ENCODE measurements at regions not wholly inside any gene's neighbourhood (a gene's known extent, or its start where the extent isn't known, plus 50 kb on each side); places are given as distances from the start of the nearest gene placed in this dataset.

DNA sequence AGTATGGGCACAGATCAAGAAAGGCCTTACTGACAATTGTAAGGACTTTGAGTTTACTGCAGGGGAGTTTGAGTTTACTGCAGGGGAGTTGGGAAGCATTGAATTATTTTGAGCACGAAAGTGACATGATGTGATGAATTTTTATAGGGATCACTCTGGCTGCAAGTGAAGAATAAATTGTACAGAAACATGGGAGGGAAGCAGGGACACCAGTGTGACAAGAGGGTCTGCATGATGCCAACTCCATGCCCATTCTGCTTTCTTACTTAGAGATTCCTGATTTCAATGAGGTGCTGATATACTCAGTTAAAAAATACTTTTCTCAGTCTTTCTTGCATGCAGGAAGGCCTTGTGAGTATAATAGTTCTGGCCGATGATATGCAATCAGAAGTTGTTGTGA lies 234.4 kb downstream of the CENPF start (continued):
- TF ChIP-seq, protein P1, sequence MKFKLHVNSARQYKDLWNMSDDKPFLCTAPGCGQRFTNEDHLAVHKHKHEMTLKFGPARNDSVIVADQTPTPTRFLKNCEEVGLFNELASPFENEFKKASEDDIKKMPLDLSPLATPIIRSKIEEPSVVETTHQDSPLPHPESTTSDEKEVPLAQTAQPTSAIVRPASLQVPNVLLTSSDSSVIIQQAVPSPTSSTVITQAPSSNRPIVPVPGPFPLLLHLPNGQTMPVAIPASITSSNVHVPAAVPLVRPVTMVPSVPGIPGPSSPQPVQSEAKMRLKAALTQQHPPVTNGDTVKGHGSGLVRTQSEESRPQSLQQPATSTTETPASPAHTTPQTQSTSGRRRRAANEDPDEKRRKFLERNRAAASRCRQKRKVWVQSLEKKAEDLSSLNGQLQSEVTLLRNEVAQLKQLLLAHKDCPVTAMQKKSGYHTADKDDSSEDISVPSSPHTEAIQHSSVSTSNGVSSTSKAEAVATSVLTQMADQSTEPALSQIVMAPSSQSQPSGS (CRISPR knock-in tag; IDR thresholded peaks at IDR 0.05; ENCODE audit: borderline replicate concordance, low read depth) = no peak
- no peak for TF ChIP-seq EMX1 (CRISPR knock-in tag; IDR thresholded peaks at IDR 0.05)
- no peak for TF ChIP-seq ZNF423 (CRISPR knock-in tag; IDR thresholded peaks at IDR 0.05)
- TF ChIP-seq TEAD4 (CRISPR knock-in tag; IDR thresholded peaks at IDR 0.05) = no peak
- no peak for TF ChIP-seq ZNF396 (CRISPR knock-in tag; IDR thresholded peaks at IDR 0.05; ENCODE audit: borderline replicate concordance)
- TF ChIP-seq, protein P2, sequence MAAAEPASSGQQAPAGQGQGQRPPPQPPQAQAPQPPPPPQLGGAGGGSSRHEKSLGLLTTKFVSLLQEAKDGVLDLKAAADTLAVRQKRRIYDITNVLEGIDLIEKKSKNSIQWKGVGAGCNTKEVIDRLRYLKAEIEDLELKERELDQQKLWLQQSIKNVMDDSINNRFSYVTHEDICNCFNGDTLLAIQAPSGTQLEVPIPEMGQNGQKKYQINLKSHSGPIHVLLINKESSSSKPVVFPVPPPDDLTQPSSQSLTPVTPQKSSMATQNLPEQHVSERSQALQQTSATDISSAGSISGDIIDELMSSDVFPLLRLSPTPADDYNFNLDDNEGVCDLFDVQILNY (CRISPR knock-in tag; IDR thresholded peaks at IDR 0.05) = no peak
- TF ChIP-seq, protein P3, sequence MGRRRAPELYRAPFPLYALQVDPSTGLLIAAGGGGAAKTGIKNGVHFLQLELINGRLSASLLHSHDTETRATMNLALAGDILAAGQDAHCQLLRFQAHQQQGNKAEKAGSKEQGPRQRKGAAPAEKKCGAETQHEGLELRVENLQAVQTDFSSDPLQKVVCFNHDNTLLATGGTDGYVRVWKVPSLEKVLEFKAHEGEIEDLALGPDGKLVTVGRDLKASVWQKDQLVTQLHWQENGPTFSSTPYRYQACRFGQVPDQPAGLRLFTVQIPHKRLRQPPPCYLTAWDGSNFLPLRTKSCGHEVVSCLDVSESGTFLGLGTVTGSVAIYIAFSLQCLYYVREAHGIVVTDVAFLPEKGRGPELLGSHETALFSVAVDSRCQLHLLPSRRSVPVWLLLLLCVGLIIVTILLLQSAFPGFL (CRISPR knock-in tag; IDR thresholded peaks at IDR 0.05; ENCODE audit: borderline replicate concordance) = no peak
- no peak for TF ChIP-seq ZNF232 (CRISPR knock-in tag; IDR thresholded peaks at IDR 0.05)
- TF ChIP-seq, protein P4, sequence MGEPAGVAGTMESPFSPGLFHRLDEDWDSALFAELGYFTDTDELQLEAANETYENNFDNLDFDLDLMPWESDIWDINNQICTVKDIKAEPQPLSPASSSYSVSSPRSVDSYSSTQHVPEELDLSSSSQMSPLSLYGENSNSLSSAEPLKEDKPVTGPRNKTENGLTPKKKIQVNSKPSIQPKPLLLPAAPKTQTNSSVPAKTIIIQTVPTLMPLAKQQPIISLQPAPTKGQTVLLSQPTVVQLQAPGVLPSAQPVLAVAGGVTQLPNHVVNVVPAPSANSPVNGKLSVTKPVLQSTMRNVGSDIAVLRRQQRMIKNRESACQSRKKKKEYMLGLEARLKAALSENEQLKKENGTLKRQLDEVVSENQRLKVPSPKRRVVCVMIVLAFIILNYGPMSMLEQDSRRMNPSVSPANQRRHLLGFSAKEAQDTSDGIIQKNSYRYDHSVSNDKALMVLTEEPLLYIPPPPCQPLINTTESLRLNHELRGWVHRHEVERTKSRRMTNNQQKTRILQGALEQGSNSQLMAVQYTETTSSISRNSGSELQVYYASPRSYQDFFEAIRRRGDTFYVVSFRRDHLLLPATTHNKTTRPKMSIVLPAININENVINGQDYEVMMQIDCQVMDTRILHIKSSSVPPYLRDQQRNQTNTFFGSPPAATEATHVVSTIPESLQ (CRISPR knock-in tag; IDR thresholded peaks at IDR 0.05) = no peak

DNA sequence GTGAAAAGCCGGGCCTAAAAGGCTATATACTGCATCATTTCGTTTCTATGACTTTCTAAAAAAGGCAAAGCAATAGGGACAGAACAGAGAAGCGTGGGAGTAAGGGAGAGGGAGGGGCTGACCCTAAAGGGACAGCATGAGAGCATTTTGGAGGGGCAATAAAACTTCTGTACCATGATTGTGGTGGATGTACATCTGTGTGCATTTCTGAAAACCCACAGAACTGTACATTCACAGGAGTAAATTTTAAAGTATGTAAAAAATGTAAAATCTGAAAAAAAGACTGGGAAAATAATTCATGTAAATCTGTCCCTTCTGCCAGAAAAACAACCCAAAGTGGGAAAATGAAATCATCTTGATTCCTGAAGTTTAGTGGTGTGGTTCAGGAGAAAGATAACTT lies 235.4 kb downstream of the CENPF start:
- Mint-ChIP-seq H3K9me3 (no peaks in the 10 kb centered on the region), H3K27ac (no peak overlapping the region), H3K36me3 (no peaks in the 10 kb centered on the region), H3K4me3 (no peak overlapping the region), H3K27me3 (ENCODE audit: low read depth) (no peaks in the 10 kb centered on the region), H3K4me1 (no peaks in the 10 kb centered on the region)
- POLR2A ChIA-PET = no interaction called here
- CTCF ChIA-PET = no interaction called here
- ATAC-seq = no peak
- TF ChIP-seq, protein P5, sequence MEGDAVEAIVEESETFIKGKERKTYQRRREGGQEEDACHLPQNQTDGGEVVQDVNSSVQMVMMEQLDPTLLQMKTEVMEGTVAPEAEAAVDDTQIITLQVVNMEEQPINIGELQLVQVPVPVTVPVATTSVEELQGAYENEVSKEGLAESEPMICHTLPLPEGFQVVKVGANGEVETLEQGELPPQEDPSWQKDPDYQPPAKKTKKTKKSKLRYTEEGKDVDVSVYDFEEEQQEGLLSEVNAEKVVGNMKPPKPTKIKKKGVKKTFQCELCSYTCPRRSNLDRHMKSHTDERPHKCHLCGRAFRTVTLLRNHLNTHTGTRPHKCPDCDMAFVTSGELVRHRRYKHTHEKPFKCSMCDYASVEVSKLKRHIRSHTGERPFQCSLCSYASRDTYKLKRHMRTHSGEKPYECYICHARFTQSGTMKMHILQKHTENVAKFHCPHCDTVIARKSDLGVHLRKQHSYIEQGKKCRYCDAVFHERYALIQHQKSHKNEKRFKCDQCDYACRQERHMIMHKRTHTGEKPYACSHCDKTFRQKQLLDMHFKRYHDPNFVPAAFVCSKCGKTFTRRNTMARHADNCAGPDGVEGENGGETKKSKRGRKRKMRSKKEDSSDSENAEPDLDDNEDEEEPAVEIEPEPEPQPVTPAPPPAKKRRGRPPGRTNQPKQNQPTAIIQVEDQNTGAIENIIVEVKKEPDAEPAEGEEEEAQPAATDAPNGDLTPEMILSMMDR (IDR thresholded peaks at IDR 0.05) = no peak
- TF ChIP-seq, protein P6, sequence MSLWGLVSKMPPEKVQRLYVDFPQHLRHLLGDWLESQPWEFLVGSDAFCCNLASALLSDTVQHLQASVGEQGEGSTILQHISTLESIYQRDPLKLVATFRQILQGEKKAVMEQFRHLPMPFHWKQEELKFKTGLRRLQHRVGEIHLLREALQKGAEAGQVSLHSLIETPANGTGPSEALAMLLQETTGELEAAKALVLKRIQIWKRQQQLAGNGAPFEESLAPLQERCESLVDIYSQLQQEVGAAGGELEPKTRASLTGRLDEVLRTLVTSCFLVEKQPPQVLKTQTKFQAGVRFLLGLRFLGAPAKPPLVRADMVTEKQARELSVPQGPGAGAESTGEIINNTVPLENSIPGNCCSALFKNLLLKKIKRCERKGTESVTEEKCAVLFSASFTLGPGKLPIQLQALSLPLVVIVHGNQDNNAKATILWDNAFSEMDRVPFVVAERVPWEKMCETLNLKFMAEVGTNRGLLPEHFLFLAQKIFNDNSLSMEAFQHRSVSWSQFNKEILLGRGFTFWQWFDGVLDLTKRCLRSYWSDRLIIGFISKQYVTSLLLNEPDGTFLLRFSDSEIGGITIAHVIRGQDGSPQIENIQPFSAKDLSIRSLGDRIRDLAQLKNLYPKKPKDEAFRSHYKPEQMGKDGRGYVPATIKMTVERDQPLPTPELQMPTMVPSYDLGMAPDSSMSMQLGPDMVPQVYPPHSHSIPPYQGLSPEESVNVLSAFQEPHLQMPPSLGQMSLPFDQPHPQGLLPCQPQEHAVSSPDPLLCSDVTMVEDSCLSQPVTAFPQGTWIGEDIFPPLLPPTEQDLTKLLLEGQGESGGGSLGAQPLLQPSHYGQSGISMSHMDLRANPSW (CRISPR knock-in tag; conservative IDR thresholded peaks at IDR 0.05; ENCODE audit: low read depth) = no peak
- TF ChIP-seq NR1H2 (CRISPR knock-in tag; IDR thresholded peaks at IDR 0.05) = no peak
- TF ChIP-seq, protein P7, sequence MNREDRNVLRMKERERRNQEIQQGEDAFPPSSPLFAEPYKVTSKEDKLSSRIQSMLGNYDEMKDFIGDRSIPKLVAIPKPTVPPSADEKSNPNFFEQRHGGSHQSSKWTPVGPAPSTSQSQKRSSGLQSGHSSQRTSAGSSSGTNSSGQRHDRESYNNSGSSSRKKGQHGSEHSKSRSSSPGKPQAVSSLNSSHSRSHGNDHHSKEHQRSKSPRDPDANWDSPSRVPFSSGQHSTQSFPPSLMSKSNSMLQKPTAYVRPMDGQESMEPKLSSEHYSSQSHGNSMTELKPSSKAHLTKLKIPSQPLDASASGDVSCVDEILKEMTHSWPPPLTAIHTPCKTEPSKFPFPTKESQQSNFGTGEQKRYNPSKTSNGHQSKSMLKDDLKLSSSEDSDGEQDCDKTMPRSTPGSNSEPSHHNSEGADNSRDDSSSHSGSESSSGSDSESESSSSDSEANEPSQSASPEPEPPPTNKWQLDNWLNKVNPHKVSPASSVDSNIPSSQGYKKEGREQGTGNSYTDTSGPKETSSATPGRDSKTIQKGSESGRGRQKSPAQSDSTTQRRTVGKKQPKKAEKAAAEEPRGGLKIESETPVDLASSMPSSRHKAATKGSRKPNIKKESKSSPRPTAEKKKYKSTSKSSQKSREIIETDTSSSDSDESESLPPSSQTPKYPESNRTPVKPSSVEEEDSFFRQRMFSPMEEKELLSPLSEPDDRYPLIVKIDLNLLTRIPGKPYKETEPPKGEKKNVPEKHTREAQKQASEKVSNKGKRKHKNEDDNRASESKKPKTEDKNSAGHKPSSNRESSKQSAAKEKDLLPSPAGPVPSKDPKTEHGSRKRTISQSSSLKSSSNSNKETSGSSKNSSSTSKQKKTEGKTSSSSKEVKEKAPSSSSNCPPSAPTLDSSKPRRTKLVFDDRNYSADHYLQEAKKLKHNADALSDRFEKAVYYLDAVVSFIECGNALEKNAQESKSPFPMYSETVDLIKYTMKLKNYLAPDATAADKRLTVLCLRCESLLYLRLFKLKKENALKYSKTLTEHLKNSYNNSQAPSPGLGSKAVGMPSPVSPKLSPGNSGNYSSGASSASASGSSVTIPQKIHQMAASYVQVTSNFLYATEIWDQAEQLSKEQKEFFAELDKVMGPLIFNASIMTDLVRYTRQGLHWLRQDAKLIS (CRISPR knock-in tag; IDR thresholded peaks at IDR 0.05; ENCODE audit: borderline replicate concordance) = no peak
- TF ChIP-seq, protein P8, sequence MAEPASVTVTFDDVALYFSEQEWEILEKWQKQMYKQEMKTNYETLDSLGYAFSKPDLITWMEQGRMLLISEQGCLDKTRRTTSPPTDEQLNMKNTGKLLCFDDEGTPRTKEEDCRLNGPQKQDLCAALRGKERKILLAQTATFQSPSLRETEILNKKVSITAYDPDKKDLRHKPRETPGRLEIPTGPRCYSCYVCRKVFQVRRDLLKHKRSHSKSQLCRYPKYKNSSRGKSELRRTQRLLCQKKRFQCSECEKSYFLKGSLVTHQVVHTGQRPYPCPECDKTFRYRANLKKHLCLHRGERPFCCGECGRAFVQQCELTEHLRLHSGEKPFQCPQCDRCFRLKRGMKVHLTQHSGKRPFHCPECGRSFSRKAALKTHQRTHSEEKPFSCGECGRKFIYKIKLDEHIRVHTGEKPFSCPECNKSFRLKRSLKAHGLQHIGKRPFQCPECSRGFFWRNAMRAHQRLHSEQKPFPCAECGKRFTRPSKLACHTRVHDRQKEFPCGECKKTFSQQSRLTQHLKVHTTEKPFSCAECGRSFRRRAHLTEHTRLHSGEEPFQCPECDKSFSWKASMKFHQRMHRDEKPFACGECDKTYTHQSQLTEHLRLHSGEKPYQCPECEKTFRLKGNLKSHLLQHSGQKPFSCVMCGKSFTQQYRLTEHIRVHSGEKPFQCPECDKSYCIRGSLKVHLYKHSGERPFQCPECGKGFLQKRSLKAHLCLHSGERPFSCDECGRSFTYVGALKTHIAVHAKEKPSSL (CRISPR knock-in tag; conservative IDR thresholded peaks at IDR 0.05) = no peak
- DNase-seq (ENCODE audit: low spot score) = no peak

All from WTC11 (cell line).